Stimulated activated naive CD4-positive, alpha-beta T cell (primary cell): ENCODE measurements at regions not wholly inside any gene's neighbourhood (a gene's known extent, or its start where the extent isn't known, plus 50 kb on each side); places are given as distances from the start of the nearest gene placed in this dataset.

Experiments used
- DNase-seq, 6 experiments: peaks; one replicate each; lab custom pipeline; 2025; lab: John Stamatoyannopoulos, UW

- DNase-seq = no peak
Measured at GRCh38 chrY:19644889-19645638, 99.5 kb downstream of the KDM5D start.

- DNase-seq = no peak
Measured at GRCh38 chrY:19637651-19638347, 106.7 kb downstream of the KDM5D start.

- no peak for DNase-seq
Measured at GRCh38 chrY:19628926-19629325, 115.6 kb downstream of the KDM5D start.

GRCh38 chrY:19622392-19622791 is 122.1 kb downstream of the KDM5D start:
- no peak for DNase-seq

- no peak for DNase-seq
Measured at GRCh38 chrY:19621756-19622155, 122.8 kb downstream of the KDM5D start.

- no peak for DNase-seq
Measured at GRCh38 chrY:19601113-19601512, 143.4 kb downstream of the KDM5D start.

- DNase-seq = no peak
Measured at GRCh38 chrY:19600711-19601110, 143.8 kb downstream of the KDM5D start.

- DNase-seq = no peak
Measured at GRCh38 chrY:19590235-19590634, 154.3 kb downstream of the KDM5D start.

- DNase-seq = no peak
Measured at GRCh38 chrY:19589664-19590063, 154.9 kb downstream of the KDM5D start.

- no peak for DNase-seq
Measured at GRCh38 chrY:19587311-19587710, 157.2 kb downstream of the KDM5D start.

- peak in 1 of 6 experiments; percentile 21 for DNase-seq
Measured at GRCh38 chrY:19580990-19581389, 163.5 kb downstream of the KDM5D start.

GRCh38 chrY:19578281-19578874 is 166.1 kb downstream of the KDM5D start:
- no peak for DNase-seq

GRCh38 chrY:19577250-19577649 is 167.3 kb downstream of the KDM5D start:
- DNase-seq = no peak

GRCh38 chrY:19574939-19575338 is 169.6 kb downstream of the KDM5D start:
- DNase-seq = no peak

GRCh38 chrY:19573646-19574045 is 170.9 kb downstream of the KDM5D start:
- no peak for DNase-seq

- no peak for DNase-seq
Measured at GRCh38 chrY:19570999-19571398, 173.5 kb downstream of the KDM5D start.

- peak in 2 of 6 experiments; percentile 2 to 39 for DNase-seq
Measured at GRCh38 chrY:19567943-19568342, 176.6 kb downstream of the KDM5D start.

- peak in 3 of 6 experiments; percentile 74 to 82 (median 75) for DNase-seq
Measured at GRCh38 chrY:19567051-19567921, 177.2 kb downstream of the KDM5D start.

- DNase-seq = no peak
Measured at GRCh38 chrY:19559161-19559560, 185.4 kb downstream of the KDM5D start.

- no peak for DNase-seq
Measured at GRCh38 chrY:19549671-19550466, 194.7 kb downstream of the KDM5D start.
